Loucy (cell line): ENCODE measurements at regions not wholly inside any gene's neighbourhood (a gene's known extent, or its start where the extent isn't known, plus 50 kb on each side); places are given as distances from the start of the nearest gene placed in this dataset.

ENCODE experiments used
- H2AFZ ChIP-seq: fragments of 200-600 bp; sonication (generic); 2 replicates; pipeline ENCODE4 v1.6.0; 2016; ENCODE audit warnings: antibody characterized with exemption, mild to moderate bottlenecking, low read length, moderate library complexity
- H3F3A ChIP-seq: fragments of 200-600 bp; 2 replicates; pipeline ENCODE4 v1.6.0; 2016; ENCODE audit warnings: antibody characterized with exemption, low read depth, mild to moderate bottlenecking
- H3K27me3 ChIP-seq: fragments of 200-600 bp; sonication (generic); 2 replicates; pipeline ENCODE4 v1.6.1; 2014; ENCODE audit warnings: low read length, mild to moderate bottlenecking; ENCODE audit not compliant: insufficient read depth, poor library complexity, severe bottlenecking
- H3K36me3 ChIP-seq: fragments of 200-600 bp; sonication (generic); 2 replicates; pipeline ENCODE4 v1.6.1; 2016; ENCODE audit warnings: low read length; ENCODE audit not compliant: insufficient read depth
- H3K4me1 ChIP-seq: fragments of 200-600 bp; sonication (generic); 2 replicates; pipeline ENCODE4 v1.5.1; 2014; ENCODE audit warnings: low read length, mild to moderate bottlenecking; ENCODE audit not compliant: insufficient read depth, poor library complexity, severe bottlenecking
- H3K4me2 ChIP-seq: fragments of 200-600 bp; sonication (generic); 2 replicates; pipeline ENCODE4 v1.6.0; 2014; ENCODE audit warnings: antibody characterized with exemption, low read length, low read depth, mild to moderate bottlenecking; ENCODE audit not compliant: poor library complexity, severe bottlenecking
- H3K4me3 ChIP-seq: fragments of 200-600 bp; sonication (generic); 2 replicates; pipeline ENCODE4 v1.5.1; 2014; ENCODE audit warnings: low read length, mild to moderate bottlenecking, mixed read lengths; ENCODE audit not compliant: poor library complexity, severe bottlenecking
- H3K79me2 ChIP-seq: fragments of 200-600 bp; sonication (generic); 2 replicates; pipeline ENCODE4 v1.6.1; 2014; ENCODE audit warnings: low read length; ENCODE audit not compliant: insufficient read depth
- H3K9ac ChIP-seq: fragments of 200-600 bp; sonication (generic); 2 replicates; pipeline ENCODE4 v1.6.0; 2014; ENCODE audit warnings: mild to moderate bottlenecking, low read depth, low read length, moderate library complexity; ENCODE audit not compliant: poor library complexity, severe bottlenecking
- H3K9me2 ChIP-seq: fragments of 200-600 bp; sonication (generic); replicated peaks from 2 replicates; pipeline ENCODE4 v1.6.1; 2016; ENCODE audit warnings: low read depth, low read length, mixed read lengths
- H3K9me3 ChIP-seq: fragments of 200-600 bp; sonication (generic); 2 replicates; pipeline ENCODE4 v1.6.1; 2014; ENCODE audit warnings: mild to moderate bottlenecking, antibody characterized with exemption, low read length, low read depth; ENCODE audit not compliant: insufficient read depth
- H4K20me1 ChIP-seq: fragments of 200-600 bp; sonication (generic); 2 replicates; pipeline ENCODE4 v1.6.0; 2014; ENCODE audit warnings: antibody characterized with exemption, low read length, mild to moderate bottlenecking; ENCODE audit not compliant: insufficient read depth, poor library complexity, severe bottlenecking
- CTCF ChIP-seq: fragments of 200-600 bp; sonication (generic); conservative IDR thresholded peaks from 2 replicates; pipeline ENCODE4 v1.5.1; 2014; ENCODE audit warnings: mild to moderate bottlenecking, antibody characterized with exemption, low read length
- EZH2phosphoT487 ChIP-seq: fragments of 200-600 bp; IDR thresholded peaks from 2 replicates; pipeline ENCODE4 v1.6.1; 2018; ENCODE audit warnings: antibody characterized with exemption, mild to moderate bottlenecking, moderate library complexity, borderline replicate concordance

- Histone ChIP-seq H3K27me3 (no peaks in the 10 kb centered on the region), H3K9me3 (no peaks in the 10 kb centered on the region), H3K79me2 (no peaks in the 10 kb centered on the region), H3K4me3 (no peak overlapping the region), H3K36me3 (no peaks in the 10 kb centered on the region), H3F3A (no peaks in the 10 kb centered on the region), H4K20me1 (no peaks in the 10 kb centered on the region), H2AFZ (no peak overlapping the region), H3K4me2 (no peak overlapping the region), H3K4me1 (peaks cover 19% of the 10 kb centered on the region), H3K9ac (no peak overlapping the region), H3K9me2 (no peaks in the 10 kb centered on the region)
- TF ChIP-seq CTCF (no peak), EZH2phosphoT487 (no peak)
Observed at GRCh38 chr6:33965766-33966165, 162.0 kb upstream of the MLN start.

- Histone ChIP-seq H3K4me2 (no peak overlapping the region), H3K4me1 (peaks cover 19% of the 10 kb centered on the region)
Observed at GRCh38 chr6:33964387-33964786, 160.6 kb upstream of the MLN start.

GRCh38 chr6:33963136-33963750 is 159.4 kb upstream of the MLN start:
- TF ChIP-seq EZH2phosphoT487 (no peak), CTCF (no peak)
- Histone ChIP-seq H3K9ac (no peak overlapping the region), H3K4me2 (no peak overlapping the region), H2AFZ (no peak overlapping the region), H3F3A (no peaks in the 10 kb centered on the region), H3K9me2 (no peaks in the 10 kb centered on the region), H3K9me3 (no peaks in the 10 kb centered on the region), H4K20me1 (no peaks in the 10 kb centered on the region), H3K79me2 (no peaks in the 10 kb centered on the region), H3K4me1 (peaks cover 26% of the 10 kb centered on the region), H3K36me3 (no peaks in the 10 kb centered on the region), H3K4me3 (no peak overlapping the region), H3K27me3 (no peaks in the 10 kb centered on the region)

More at GRCh38 chr6:33964387-33964786, 160.6 kb upstream of the MLN start:
- H4K20me1 ChIP-seq = no peaks in the 10 kb centered on the region
- H3K9me3 ChIP-seq = no peaks in the 10 kb centered on the region
- no peaks in the 10 kb centered on the region for H3K27me3 ChIP-seq
- no peak for TF ChIP-seq EZH2phosphoT487
- TF ChIP-seq CTCF = no peak
- H3K79me2 ChIP-seq = no peaks in the 10 kb centered on the region
- H3K9me2 ChIP-seq = no peaks in the 10 kb centered on the region
- no peak overlapping the region for H3K9ac ChIP-seq
- H2AFZ ChIP-seq = no peak overlapping the region
- no peak overlapping the region for H3K4me3 ChIP-seq
- no peaks in the 10 kb centered on the region for H3K36me3 ChIP-seq
- no peaks in the 10 kb centered on the region for H3F3A ChIP-seq
